ENCODE measurements at regions not wholly inside any gene's neighbourhood (a gene's known extent, or its start where the extent isn't known, plus 50 kb on each side); places are given as distances from the start of the nearest gene placed in this dataset.

GRCh38 chr7:22066522-22066921 is 120.8 kb upstream of the CDCA7L start:
- H3K27me3 ChIP-seq (ENCODE audit: insufficient read depth, poor library complexity, severe bottlenecking) = no peaks in the 10 kb centered on the region
- no peak for DNase-seq (ENCODE audit: low read depth in 1 of 2, low spot score in 1 of 2)
- no peak overlapping the region for H3K27ac ChIP-seq (replicated peaks)
- TF ChIP-seq, protein P1, sequence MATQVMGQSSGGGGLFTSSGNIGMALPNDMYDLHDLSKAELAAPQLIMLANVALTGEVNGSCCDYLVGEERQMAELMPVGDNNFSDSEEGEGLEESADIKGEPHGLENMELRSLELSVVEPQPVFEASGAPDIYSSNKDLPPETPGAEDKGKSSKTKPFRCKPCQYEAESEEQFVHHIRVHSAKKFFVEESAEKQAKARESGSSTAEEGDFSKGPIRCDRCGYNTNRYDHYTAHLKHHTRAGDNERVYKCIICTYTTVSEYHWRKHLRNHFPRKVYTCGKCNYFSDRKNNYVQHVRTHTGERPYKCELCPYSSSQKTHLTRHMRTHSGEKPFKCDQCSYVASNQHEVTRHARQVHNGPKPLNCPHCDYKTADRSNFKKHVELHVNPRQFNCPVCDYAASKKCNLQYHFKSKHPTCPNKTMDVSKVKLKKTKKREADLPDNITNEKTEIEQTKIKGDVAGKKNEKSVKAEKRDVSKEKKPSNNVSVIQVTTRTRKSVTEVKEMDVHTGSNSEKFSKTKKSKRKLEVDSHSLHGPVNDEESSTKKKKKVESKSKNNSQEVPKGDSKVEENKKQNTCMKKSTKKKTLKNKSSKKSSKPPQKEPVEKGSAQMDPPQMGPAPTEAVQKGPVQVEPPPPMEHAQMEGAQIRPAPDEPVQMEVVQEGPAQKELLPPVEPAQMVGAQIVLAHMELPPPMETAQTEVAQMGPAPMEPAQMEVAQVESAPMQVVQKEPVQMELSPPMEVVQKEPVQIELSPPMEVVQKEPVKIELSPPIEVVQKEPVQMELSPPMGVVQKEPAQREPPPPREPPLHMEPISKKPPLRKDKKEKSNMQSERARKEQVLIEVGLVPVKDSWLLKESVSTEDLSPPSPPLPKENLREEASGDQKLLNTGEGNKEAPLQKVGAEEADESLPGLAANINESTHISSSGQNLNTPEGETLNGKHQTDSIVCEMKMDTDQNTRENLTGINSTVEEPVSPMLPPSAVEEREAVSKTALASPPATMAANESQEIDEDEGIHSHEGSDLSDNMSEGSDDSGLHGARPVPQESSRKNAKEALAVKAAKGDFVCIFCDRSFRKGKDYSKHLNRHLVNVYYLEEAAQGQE (IDR thresholded peaks at IDR 0.05; ENCODE audit: insufficient replicate concordance, low read depth) = no peak
- no peak for TF ChIP-seq CTCF (IDR thresholded peaks at IDR 0.05; ENCODE audit: insufficient read depth, low read length)
- no peak for TF ChIP-seq GABPA (IDR thresholded peaks at IDR 0.05; ENCODE audit: low read depth)
- TF ChIP-seq SPI1 (IDR thresholded peaks at IDR 0.05; ENCODE audit: borderline replicate concordance, low read depth) = no peak
- no peak for TF ChIP-seq POLR2AphosphoS5 (IDR thresholded peaks at IDR 0.05; ENCODE audit: low read depth)
- no peak overlapping the region for H3K4me3 ChIP-seq (replicated peaks; ENCODE audit: insufficient read depth, low read length)

GRCh38 chr7:22064816-22065215 is 119.1 kb upstream of the CDCA7L start:
- no peak for DNase-seq (ENCODE audit: low read depth in 1 of 2, low spot score in 1 of 2)
- Histone ChIP-seq H3K27ac (replicated peaks) (no peak overlapping the region), H3K4me3 (replicated peaks; ENCODE audit: insufficient read depth, low read length) (no peak overlapping the region), H3K27me3 (ENCODE audit: insufficient read depth, poor library complexity, severe bottlenecking) (no peaks in the 10 kb centered on the region)
- TF ChIP-seq GABPA (IDR thresholded peaks at IDR 0.05; ENCODE audit: low read depth) = no peak
- no peak for TF ChIP-seq SPI1 (IDR thresholded peaks at IDR 0.05; ENCODE audit: borderline replicate concordance, low read depth)
- TF ChIP-seq CTCF (IDR thresholded peaks at IDR 0.05; ENCODE audit: insufficient read depth, low read length) = no peak
- TF ChIP-seq, protein P1 (IDR thresholded peaks at IDR 0.05; ENCODE audit: insufficient replicate concordance, low read depth) = no peak
- TF ChIP-seq POLR2AphosphoS5 (IDR thresholded peaks at IDR 0.05; ENCODE audit: low read depth) = no peak

- H3K4me3 ChIP-seq (replicated peaks; ENCODE audit: insufficient read depth, low read length) = no peak overlapping the region
- H3K27ac ChIP-seq (replicated peaks) = no peak overlapping the region
- no peak for DNase-seq (ENCODE audit: low read depth in 1 of 2, low spot score in 1 of 2)
- no peaks in the 10 kb centered on the region for H3K27me3 ChIP-seq (ENCODE audit: insufficient read depth, poor library complexity, severe bottlenecking)
- no peak for TF ChIP-seq POLR2AphosphoS5 (IDR thresholded peaks at IDR 0.05; ENCODE audit: low read depth)
- TF ChIP-seq GABPA (IDR thresholded peaks at IDR 0.05; ENCODE audit: low read depth) = no peak
- no peak for TF ChIP-seq CTCF (IDR thresholded peaks at IDR 0.05; ENCODE audit: insufficient read depth, low read length)
- TF ChIP-seq, protein P1 (IDR thresholded peaks at IDR 0.05; ENCODE audit: insufficient replicate concordance, low read depth) = no peak
- TF ChIP-seq SPI1 (IDR thresholded peaks at IDR 0.05; ENCODE audit: borderline replicate concordance, low read depth) = no peak
These were observed 116.1 kb upstream of the CDCA7L start for GRCh38 chr7:22061775-22062174.

Data from HL-60 (cell line).